ENCODE measurements at regions not wholly inside any gene's neighbourhood (a gene's known extent, or its start where the extent isn't known, plus 50 kb on each side); places are given as distances from the start of the nearest gene placed in this dataset.

GRCh38 chr1:8093221-8093980 lies 67.3 kb upstream of the ERRFI1 start:
- no peak overlapping the region for H3K14ac ChIP-seq (ENCODE audit: low read length)

GRCh38 chr1:8092657-8093056 lies 66.5 kb upstream of the ERRFI1 start:
- no peak overlapping the region for H4K8ac ChIP-seq (ENCODE audit: low read depth, low read length)
- H3K4me1 ChIP-seq (ENCODE audit: control insufficient read depth in 2 of 2, insufficient read depth in 1 of 2, low read depth in 1 of 2, low read length in 2 of 2): peaks cover 2 to 4% of the 10 kb centered on the region in 2 donors
- peaks cover 0 to 5% (median 0%) of the 10 kb centered on the region in 3 experiments for H3K27me3 ChIP-seq (ENCODE audit: control insufficient read depth in 3 of 3, insufficient read depth in 3 of 3, low read depth in 1 of 3, low read length in 3 of 3)
- no peak overlapping the region for H3K4me2 ChIP-seq (ENCODE audit: insufficient read depth, low read length, poor library complexity, severe bottlenecking)
- H2BK120ac ChIP-seq (ENCODE audit: low read depth, low read length): no peak overlapping the region
- H3K14ac ChIP-seq (ENCODE audit: low read length): no peak overlapping the region
- H3K79me1 ChIP-seq (ENCODE audit: low read depth, low read length): no peaks in the 10 kb centered on the region
- H2AFZ ChIP-seq (ENCODE audit: low read length): no peak overlapping the region
- H3K27ac ChIP-seq (replicated peaks; ENCODE audit: low read length): no peak overlapping the region
- H3K23ac ChIP-seq (ENCODE audit: low read depth, low read length, poor library complexity): no peak overlapping the region
- no peak overlapping the region for H2BK12ac ChIP-seq (ENCODE audit: low read length)
- H3K18ac ChIP-seq (ENCODE audit: low read length): no peak overlapping the region
- no peak overlapping the region for H2BK15ac ChIP-seq (ENCODE audit: low read length)
- H2AK5ac ChIP-seq (ENCODE audit: low read depth, low read length): no peak overlapping the region
- WGBS, 2 donors (ENCODE audit: extremely low coverage in 2 of 2, insufficient read length in 2 of 2, insufficient replicate concordance in 1 of 2): no CpG with 5 or more reads among the region's 9 CpGs
- no peaks in the 10 kb centered on the region for H3K9me3 ChIP-seq (replicated peaks in 1 of 2; ENCODE audit: control insufficient read depth in 2 of 2, insufficient read depth in 1 of 2, low read depth in 1 of 2, low read length in 2 of 2)
- no peak for DNase-seq (ENCODE audit: low spot score)
- no peaks in the 10 kb centered on the region for H3K36me3 ChIP-seq (replicated peaks in 1 of 2; ENCODE audit: control insufficient read depth in 2 of 2, insufficient read depth in 2 of 2, low read length in 2 of 2)
- H3K4ac ChIP-seq (ENCODE audit: low read length): no peak overlapping the region
- H4K91ac ChIP-seq (ENCODE audit: low read depth, low read length, poor library complexity): no peak overlapping the region
- H3K9ac ChIP-seq (ENCODE audit: low read depth, low read length, poor library complexity): no peak overlapping the region
- H3K4me3 ChIP-seq (ENCODE audit: low read length in 2 of 2): no peak overlapping the region
- no peak overlapping the region for H2BK5ac ChIP-seq (ENCODE audit: low read length)

More at GRCh38 chr1:8093221-8093980, 67.3 kb upstream of the ERRFI1 start:
- Histone ChIP-seq H3K27ac (replicated peaks; ENCODE audit: low read length) (no peak overlapping the region), H4K91ac (ENCODE audit: low read depth, low read length, poor library complexity) (no peak overlapping the region), H2BK5ac (ENCODE audit: low read length) (no peak overlapping the region), H2AFZ (ENCODE audit: low read length) (no peak overlapping the region), H3K4me2 (ENCODE audit: insufficient read depth, low read length, poor library complexity, severe bottlenecking) (no peak overlapping the region), H2BK120ac (ENCODE audit: low read depth, low read length) (no peak overlapping the region), H3K4ac (ENCODE audit: low read length) (no peak overlapping the region), H3K27me3 (ENCODE audit: control insufficient read depth in 3 of 3, insufficient read depth in 3 of 3, low read depth in 1 of 3, low read length in 3 of 3) (peaks cover 0 to 5% (median 0%) of the 10 kb centered on the region in 3 experiments), H3K9me3 (replicated peaks in 1 of 2; ENCODE audit: control insufficient read depth in 2 of 2, insufficient read depth in 1 of 2, low read depth in 1 of 2, low read length in 2 of 2) (no peaks in the 10 kb centered on the region), H3K23ac (ENCODE audit: low read depth, low read length, poor library complexity) (no peak overlapping the region), H3K79me1 (ENCODE audit: low read depth, low read length) (no peaks in the 10 kb centered on the region), H2BK15ac (ENCODE audit: low read length) (no peak overlapping the region), H4K8ac (ENCODE audit: low read depth, low read length) (no peak overlapping the region), H3K4me3 (ENCODE audit: low read length in 2 of 2) (no peak overlapping the region), H3K18ac (ENCODE audit: low read length) (no peak overlapping the region), H3K9ac (ENCODE audit: low read depth, low read length, poor library complexity) (no peak overlapping the region), H2BK12ac (ENCODE audit: low read length) (no peak overlapping the region), H3K4me1 (ENCODE audit: control insufficient read depth in 2 of 2, insufficient read depth in 1 of 2, low read depth in 1 of 2, low read length in 2 of 2) (peaks cover 2 to 4% of the 10 kb centered on the region in 2 donors), H2AK5ac (ENCODE audit: low read depth, low read length) (no peak overlapping the region), H3K36me3 (replicated peaks in 1 of 2; ENCODE audit: control insufficient read depth in 2 of 2, insufficient read depth in 2 of 2, low read length in 2 of 2) (no peaks in the 10 kb centered on the region)
- DNase-seq (ENCODE audit: low spot score): no peak
- no CpG with 5 or more reads among the region's 10 CpGs for WGBS, 2 donors (ENCODE audit: extremely low coverage in 2 of 2, insufficient read length in 2 of 2, insufficient replicate concordance in 1 of 2)

GRCh38 chr1:8091691-8092090 lies 65.6 kb upstream of the ERRFI1 start:
- Histone ChIP-seq H4K8ac (ENCODE audit: low read depth, low read length) (no peak overlapping the region), H2BK15ac (ENCODE audit: low read length) (no peak overlapping the region), H4K91ac (ENCODE audit: low read depth, low read length, poor library complexity) (no peak overlapping the region), H2AK5ac (ENCODE audit: low read depth, low read length) (no peak overlapping the region), H3K4me1 (ENCODE audit: control insufficient read depth in 2 of 2, insufficient read depth in 1 of 2, low read depth in 1 of 2, low read length in 2 of 2) (no peaks in the 10 kb centered on the region), H3K9ac (ENCODE audit: low read depth, low read length, poor library complexity) (no peak overlapping the region), H3K27ac (replicated peaks; ENCODE audit: low read length) (no peak overlapping the region), H2BK120ac (ENCODE audit: low read depth, low read length) (no peak overlapping the region), H3K79me1 (ENCODE audit: low read depth, low read length) (no peaks in the 10 kb centered on the region), H3K18ac (ENCODE audit: low read length) (no peak overlapping the region), H2BK12ac (ENCODE audit: low read length) (no peak overlapping the region), H3K9me3 (replicated peaks in 1 of 2; ENCODE audit: control insufficient read depth in 2 of 2, insufficient read depth in 1 of 2, low read depth in 1 of 2, low read length in 2 of 2) (no peaks in the 10 kb centered on the region), H3K4me2 (ENCODE audit: insufficient read depth, low read length, poor library complexity, severe bottlenecking) (no peak overlapping the region), H3K4me3 (ENCODE audit: low read length in 2 of 2) (no peak overlapping the region), H3K23ac (ENCODE audit: low read depth, low read length, poor library complexity) (no peak overlapping the region), H3K36me3 (replicated peaks in 1 of 2; ENCODE audit: control insufficient read depth in 2 of 2, insufficient read depth in 2 of 2, low read length in 2 of 2) (no peaks in the 10 kb centered on the region), H2AFZ (ENCODE audit: low read length) (no peak overlapping the region), H3K4ac (ENCODE audit: low read length) (no peak overlapping the region), H3K14ac (ENCODE audit: low read length) (no peak overlapping the region), H2BK5ac (ENCODE audit: low read length) (no peak overlapping the region), H3K27me3 (ENCODE audit: control insufficient read depth in 3 of 3, insufficient read depth in 3 of 3, low read depth in 1 of 3, low read length in 3 of 3) (peaks cover 0 to 5% (median 0%) of the 10 kb centered on the region in 3 experiments)
- WGBS, 2 donors (ENCODE audit: extremely low coverage in 2 of 2, insufficient read length in 2 of 2, insufficient replicate concordance in 1 of 2): no CpG with 5 or more reads among the region's 2 CpGs
- no peak for DNase-seq (ENCODE audit: low spot score)

- Histone ChIP-seq H3K27me3 (ENCODE audit: control insufficient read depth in 3 of 3, insufficient read depth in 3 of 3, low read depth in 1 of 3, low read length in 3 of 3) (peaks cover 0 to 5% (median 0%) of the 10 kb centered on the region in 3 experiments), H3K9ac (ENCODE audit: low read depth, low read length, poor library complexity) (no peak overlapping the region), H3K36me3 (replicated peaks in 1 of 2; ENCODE audit: control insufficient read depth in 2 of 2, insufficient read depth in 2 of 2, low read length in 2 of 2) (no peaks in the 10 kb centered on the region), H2BK120ac (ENCODE audit: low read depth, low read length) (no peak overlapping the region), H2BK5ac (ENCODE audit: low read length) (no peak overlapping the region), H3K4me3 (ENCODE audit: low read length in 2 of 2) (no peak overlapping the region), H3K9me3 (replicated peaks in 1 of 2; ENCODE audit: control insufficient read depth in 2 of 2, insufficient read depth in 1 of 2, low read depth in 1 of 2, low read length in 2 of 2) (no peaks in the 10 kb centered on the region), H3K4me1 (ENCODE audit: control insufficient read depth in 2 of 2, insufficient read depth in 1 of 2, low read depth in 1 of 2, low read length in 2 of 2) (no peaks in the 10 kb centered on the region), H3K27ac (replicated peaks; ENCODE audit: low read length) (no peak overlapping the region), H3K79me1 (ENCODE audit: low read depth, low read length) (no peaks in the 10 kb centered on the region), H2BK15ac (ENCODE audit: low read length) (no peak overlapping the region), H3K14ac (ENCODE audit: low read length) (no peak overlapping the region), H4K91ac (ENCODE audit: low read depth, low read length, poor library complexity) (no peak overlapping the region), H3K4ac (ENCODE audit: low read length) (no peak overlapping the region), H2AK5ac (ENCODE audit: low read depth, low read length) (no peak overlapping the region), H3K18ac (ENCODE audit: low read length) (no peak overlapping the region), H2BK12ac (ENCODE audit: low read length) (no peak overlapping the region), H3K23ac (ENCODE audit: low read depth, low read length, poor library complexity) (no peak overlapping the region), H4K8ac (ENCODE audit: low read depth, low read length) (no peak overlapping the region), H3K4me2 (ENCODE audit: insufficient read depth, low read length, poor library complexity, severe bottlenecking) (no peak overlapping the region), H2AFZ (ENCODE audit: low read length) (no peak overlapping the region)
- no peak for DNase-seq (ENCODE audit: low spot score)
- no CpG with 5 or more reads among the region's 2 CpGs for WGBS, 2 donors (ENCODE audit: extremely low coverage in 2 of 2, insufficient read length in 2 of 2, insufficient replicate concordance in 1 of 2)
These were observed 64.2 kb upstream of the ERRFI1 start for GRCh38 chr1:8090241-8090702.

Measured in neuronal stem cell (in vitro differentiated cells).